ENCODE measurements at regions not wholly inside any gene's neighbourhood (a gene's known extent, or its start where the extent isn't known, plus 50 kb on each side); places are given as distances from the start of the nearest gene placed in this dataset.

DNA sequence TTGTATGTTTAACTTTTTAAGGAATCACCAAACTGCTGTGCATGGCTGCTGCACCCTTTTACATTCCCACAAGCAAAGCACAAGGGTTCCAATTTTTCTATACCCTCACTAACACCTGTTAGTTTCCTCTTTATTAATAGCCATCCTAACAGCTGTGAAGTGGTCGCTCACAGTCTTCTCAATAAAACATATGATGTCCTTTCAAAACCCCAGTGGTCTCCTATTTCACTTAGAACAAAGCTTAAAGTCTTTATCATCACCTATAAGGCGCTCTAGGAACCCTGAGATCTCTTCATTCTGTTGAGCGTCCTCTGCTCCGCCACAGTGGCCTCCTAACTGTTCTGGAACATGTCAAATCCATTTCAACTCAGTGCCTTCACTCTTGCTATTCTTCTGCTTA, 400.5 kb downstream of the KLF12 start (continued):
- TF ChIP-seq, protein P1, sequence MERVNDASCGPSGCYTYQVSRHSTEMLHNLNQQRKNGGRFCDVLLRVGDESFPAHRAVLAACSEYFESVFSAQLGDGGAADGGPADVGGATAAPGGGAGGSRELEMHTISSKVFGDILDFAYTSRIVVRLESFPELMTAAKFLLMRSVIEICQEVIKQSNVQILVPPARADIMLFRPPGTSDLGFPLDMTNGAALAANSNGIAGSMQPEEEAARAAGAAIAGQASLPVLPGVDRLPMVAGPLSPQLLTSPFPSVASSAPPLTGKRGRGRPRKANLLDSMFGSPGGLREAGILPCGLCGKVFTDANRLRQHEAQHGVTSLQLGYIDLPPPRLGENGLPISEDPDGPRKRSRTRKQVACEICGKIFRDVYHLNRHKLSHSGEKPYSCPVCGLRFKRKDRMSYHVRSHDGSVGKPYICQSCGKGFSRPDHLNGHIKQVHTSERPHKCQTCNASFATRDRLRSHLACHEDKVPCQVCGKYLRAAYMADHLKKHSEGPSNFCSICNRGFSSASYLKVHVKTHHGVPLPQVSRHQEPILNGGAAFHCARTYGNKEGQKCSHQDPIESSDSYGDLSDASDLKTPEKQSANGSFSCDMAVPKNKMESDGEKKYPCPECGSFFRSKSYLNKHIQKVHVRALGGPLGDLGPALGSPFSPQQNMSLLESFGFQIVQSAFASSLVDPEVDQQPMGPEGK (CRISPR knock-in tag; IDR thresholded peaks at IDR 0.05; ENCODE audit: borderline replicate concordance): no peak

DNA sequence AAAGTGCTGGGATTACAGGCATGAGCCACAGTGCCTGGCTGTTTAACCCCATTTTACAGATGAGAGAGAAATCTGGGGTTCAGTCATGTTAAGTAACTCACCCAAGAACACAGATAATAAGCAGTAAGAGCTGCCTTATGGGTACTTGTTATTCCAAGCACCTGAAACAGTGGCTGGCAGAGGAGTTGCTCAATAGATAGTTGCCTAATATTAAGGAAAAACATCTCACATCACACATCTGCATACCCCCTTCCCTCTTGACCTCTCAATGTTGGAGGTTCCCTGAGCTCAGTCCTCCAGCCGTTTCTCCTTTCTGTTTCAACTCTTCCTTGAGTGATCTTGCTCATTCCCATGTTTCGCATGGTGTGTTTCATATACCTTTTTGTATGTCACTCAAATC, 401.9 kb downstream of the KLF12 start:
- TF ChIP-seq TOX (CRISPR knock-in tag; IDR thresholded peaks at IDR 0.05; ENCODE audit: borderline replicate concordance) (no peak), ARNTL (CRISPR knock-in tag; IDR thresholded peaks at IDR 0.05; ENCODE audit: borderline replicate concordance, low read depth) (no peak), BACH2 (CRISPR knock-in tag; IDR thresholded peaks at IDR 0.05; ENCODE audit: borderline replicate concordance) (no peak)
- no peak for ATAC-seq

DNA sequence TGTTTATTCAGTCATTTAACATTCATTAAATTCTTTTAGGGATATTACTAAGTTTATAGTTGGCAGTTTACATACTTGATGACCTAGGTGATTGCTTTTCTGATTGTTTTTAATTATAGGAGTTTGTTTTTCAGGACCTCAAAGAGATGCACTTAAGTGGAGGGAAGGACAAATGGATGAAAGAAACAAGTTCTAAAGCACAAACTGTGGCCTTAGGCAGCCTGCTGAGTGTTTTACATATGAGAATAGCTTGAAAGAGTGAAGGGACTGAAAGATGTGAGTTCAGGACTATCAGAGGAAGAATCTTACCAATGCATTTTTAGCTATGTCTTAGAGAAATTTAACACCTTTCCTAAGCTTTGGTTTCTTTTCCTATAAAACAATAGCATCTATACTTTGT, 402.6 kb downstream of the KLF12 start:
- TF ChIP-seq PPARA (CRISPR knock-in tag; IDR thresholded peaks at IDR 0.05; ENCODE audit: borderline replicate concordance): no peak
- no peak for TF ChIP-seq TOX (CRISPR knock-in tag; IDR thresholded peaks at IDR 0.05; ENCODE audit: borderline replicate concordance)
- no peak for TF ChIP-seq ZNF8 (CRISPR knock-in tag; IDR thresholded peaks at IDR 0.05)
- no peak for TF ChIP-seq ISL1 (CRISPR knock-in tag; IDR thresholded peaks at IDR 0.05)
- TF ChIP-seq, protein P2, sequence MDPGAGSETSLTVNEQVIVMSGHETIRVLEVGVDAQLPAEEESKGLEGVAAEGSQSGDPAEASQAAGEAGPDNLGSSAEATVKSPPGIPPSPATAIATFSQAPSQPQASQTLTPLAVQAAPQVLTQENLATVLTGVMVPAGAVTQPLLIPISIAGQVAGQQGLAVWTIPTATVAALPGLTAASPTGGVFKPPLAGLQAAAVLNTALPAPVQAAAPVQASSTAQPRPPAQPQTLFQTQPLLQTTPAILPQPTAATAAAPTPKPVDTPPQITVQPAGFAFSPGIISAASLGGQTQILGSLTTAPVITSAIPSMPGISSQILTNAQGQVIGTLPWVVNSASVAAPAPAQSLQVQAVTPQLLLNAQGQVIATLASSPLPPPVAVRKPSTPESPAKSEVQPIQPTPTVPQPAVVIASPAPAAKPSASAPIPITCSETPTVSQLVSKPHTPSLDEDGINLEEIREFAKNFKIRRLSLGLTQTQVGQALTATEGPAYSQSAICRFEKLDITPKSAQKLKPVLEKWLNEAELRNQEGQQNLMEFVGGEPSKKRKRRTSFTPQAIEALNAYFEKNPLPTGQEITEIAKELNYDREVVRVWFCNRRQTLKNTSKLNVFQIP (CRISPR knock-in tag; IDR thresholded peaks at IDR 0.05; ENCODE audit: borderline replicate concordance, low read depth): no peak
- no peak for TF ChIP-seq ESRRG (CRISPR knock-in tag; IDR thresholded peaks at IDR 0.05)
- TF ChIP-seq, protein P3, sequence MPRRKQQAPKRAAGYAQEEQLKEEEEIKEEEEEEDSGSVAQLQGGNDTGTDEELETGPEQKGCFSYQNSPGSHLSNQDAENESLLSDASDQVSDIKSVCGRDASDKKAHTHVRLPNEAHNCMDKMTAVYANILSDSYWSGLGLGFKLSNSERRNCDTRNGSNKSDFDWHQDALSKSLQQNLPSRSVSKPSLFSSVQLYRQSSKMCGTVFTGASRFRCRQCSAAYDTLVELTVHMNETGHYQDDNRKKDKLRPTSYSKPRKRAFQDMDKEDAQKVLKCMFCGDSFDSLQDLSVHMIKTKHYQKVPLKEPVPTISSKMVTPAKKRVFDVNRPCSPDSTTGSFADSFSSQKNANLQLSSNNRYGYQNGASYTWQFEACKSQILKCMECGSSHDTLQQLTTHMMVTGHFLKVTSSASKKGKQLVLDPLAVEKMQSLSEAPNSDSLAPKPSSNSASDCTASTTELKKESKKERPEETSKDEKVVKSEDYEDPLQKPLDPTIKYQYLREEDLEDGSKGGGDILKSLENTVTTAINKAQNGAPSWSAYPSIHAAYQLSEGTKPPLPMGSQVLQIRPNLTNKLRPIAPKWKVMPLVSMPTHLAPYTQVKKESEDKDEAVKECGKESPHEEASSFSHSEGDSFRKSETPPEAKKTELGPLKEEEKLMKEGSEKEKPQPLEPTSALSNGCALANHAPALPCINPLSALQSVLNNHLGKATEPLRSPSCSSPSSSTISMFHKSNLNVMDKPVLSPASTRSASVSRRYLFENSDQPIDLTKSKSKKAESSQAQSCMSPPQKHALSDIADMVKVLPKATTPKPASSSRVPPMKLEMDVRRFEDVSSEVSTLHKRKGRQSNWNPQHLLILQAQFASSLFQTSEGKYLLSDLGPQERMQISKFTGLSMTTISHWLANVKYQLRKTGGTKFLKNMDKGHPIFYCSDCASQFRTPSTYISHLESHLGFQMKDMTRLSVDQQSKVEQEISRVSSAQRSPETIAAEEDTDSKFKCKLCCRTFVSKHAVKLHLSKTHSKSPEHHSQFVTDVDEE (CRISPR knock-in tag; IDR thresholded peaks at IDR 0.05): no peak
- TF ChIP-seq RARB (CRISPR knock-in tag; IDR thresholded peaks at IDR 0.05): no peak
- no peak for TF ChIP-seq SNAI2 (CRISPR knock-in tag; IDR thresholded peaks at IDR 0.05)
- no peak for TF ChIP-seq ZNF70 (CRISPR knock-in tag; IDR thresholded peaks at IDR 0.05)
- no peak for TF ChIP-seq ZFP30 (CRISPR knock-in tag; IDR thresholded peaks at IDR 0.05)
- no peak for TF ChIP-seq GLIS3 (CRISPR knock-in tag; IDR thresholded peaks at IDR 0.05)
- no peak for TF ChIP-seq ARNTL (CRISPR knock-in tag; IDR thresholded peaks at IDR 0.05; ENCODE audit: borderline replicate concordance, low read depth)
- TF ChIP-seq, protein P1 (CRISPR knock-in tag; IDR thresholded peaks at IDR 0.05; ENCODE audit: borderline replicate concordance): no peak
- no peak for TF ChIP-seq BACH2 (CRISPR knock-in tag; IDR thresholded peaks at IDR 0.05; ENCODE audit: borderline replicate concordance)
- no peak for TF ChIP-seq TCF4 (CRISPR knock-in tag; IDR thresholded peaks at IDR 0.05; ENCODE audit: borderline replicate concordance)
- TF ChIP-seq, protein P4, sequence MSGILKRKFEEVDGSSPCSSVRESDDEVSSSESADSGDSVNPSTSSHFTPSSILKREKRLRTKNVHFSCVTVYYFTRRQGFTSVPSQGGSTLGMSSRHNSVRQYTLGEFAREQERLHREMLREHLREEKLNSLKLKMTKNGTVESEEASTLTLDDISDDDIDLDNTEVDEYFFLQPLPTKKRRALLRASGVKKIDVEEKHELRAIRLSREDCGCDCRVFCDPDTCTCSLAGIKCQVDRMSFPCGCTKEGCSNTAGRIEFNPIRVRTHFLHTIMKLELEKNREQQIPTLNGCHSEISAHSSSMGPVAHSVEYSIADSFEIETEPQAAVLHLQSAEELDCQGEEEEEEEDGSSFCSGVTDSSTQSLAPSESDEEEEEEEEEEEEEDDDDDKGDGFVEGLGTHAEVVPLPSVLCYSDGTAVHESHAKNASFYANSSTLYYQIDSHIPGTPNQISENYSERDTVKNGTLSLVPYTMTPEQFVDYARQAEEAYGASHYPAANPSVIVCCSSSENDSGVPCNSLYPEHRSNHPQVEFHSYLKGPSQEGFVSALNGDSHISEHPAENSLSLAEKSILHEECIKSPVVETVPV (CRISPR knock-in tag; IDR thresholded peaks at IDR 0.05): no peak
- TF ChIP-seq ZFP3 (CRISPR knock-in tag; IDR thresholded peaks at IDR 0.05): no peak
- ATAC-seq: no peak

DNA sequence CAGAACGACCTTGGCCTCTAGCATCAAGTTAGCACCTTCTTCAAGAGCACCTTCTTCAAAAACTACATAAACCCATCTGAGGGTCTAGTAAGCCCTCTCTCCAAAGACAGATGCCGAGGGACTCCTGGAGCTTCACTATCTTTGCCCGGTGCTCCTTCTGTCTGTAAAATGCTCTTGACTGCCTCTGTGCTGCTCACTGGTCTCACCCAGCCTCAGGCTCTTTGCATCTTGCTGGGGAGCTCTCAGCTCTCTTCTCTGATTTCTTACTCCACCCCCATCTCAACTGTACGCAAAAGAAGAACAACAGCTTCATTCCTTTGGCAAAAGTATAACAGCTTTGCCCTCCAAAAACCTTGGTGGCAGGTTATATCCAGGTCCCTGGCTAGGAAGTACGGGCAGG, 404.2 kb downstream of the KLF12 start:
- ATAC-seq: no peak
- TF ChIP-seq, protein P5, sequence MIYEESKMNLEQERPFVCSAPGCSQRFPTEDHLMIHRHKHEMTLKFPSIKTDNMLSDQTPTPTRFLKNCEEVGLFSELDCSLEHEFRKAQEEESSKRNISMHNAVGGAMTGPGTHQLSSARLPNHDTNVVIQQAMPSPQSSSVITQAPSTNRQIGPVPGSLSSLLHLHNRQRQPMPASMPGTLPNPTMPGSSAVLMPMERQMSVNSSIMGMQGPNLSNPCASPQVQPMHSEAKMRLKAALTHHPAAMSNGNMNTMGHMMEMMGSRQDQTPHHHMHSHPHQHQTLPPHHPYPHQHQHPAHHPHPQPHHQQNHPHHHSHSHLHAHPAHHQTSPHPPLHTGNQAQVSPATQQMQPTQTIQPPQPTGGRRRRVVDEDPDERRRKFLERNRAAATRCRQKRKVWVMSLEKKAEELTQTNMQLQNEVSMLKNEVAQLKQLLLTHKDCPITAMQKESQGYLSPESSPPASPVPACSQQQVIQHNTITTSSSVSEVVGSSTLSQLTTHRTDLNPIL (CRISPR knock-in tag; IDR thresholded peaks at IDR 0.05; ENCODE audit: low read depth): no peak
- no peak for TF ChIP-seq RARB (CRISPR knock-in tag; IDR thresholded peaks at IDR 0.05)
- TF ChIP-seq, protein P2 (CRISPR knock-in tag; IDR thresholded peaks at IDR 0.05; ENCODE audit: borderline replicate concordance, low read depth): no peak
- no peak for TF ChIP-seq ZFP30 (CRISPR knock-in tag; IDR thresholded peaks at IDR 0.05)
- TF ChIP-seq OSR1 (CRISPR knock-in tag; IDR thresholded peaks at IDR 0.05): no peak
- TF ChIP-seq GLIS3 (CRISPR knock-in tag; IDR thresholded peaks at IDR 0.05): no peak
